GM12892 (cell line): ENCODE measurements at regions not wholly inside any gene's neighbourhood (a gene's known extent, or its start where the extent isn't known, plus 50 kb on each side); places are given as distances from the start of the nearest gene placed in this dataset.

Experiments
- POLR2A ChIP-seq: IDR thresholded peaks from 2 replicates; pipeline ENCODE4 v1.6.1; 2011; ENCODE audit warnings: low read depth, low read length, control low read depth
- POLR2AphosphoS5 ChIP-seq: IDR thresholded peaks from 2 replicates; pipeline ENCODE4 v1.6.1; 2011; ENCODE audit warnings: low read depth, low read length, control low read depth

DNA sequence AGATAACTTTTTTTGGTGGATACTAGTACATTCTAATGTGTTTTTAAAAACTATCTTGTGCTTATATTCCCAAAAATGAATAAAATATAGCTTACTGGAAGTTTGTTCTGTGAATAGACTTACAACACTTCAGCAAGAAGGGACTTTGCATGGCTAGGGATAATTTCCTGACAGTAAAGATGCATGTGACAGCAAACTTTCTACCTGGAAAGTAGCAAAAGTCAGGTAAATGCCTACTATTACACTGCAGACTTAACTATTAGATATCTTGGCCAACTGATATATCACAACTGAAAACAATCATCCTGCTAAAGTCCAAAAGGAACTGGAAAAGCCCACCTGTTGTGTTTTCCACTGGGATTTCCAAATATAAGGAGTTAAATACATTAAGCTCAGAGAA lies 1753.5 kb upstream of the CELF4 start:
- TF ChIP-seq POLR2AphosphoS5 = no peak
- TF ChIP-seq POLR2A = no peak
